ENCODE measurements at regions not wholly inside any gene's neighbourhood (a gene's known extent, or its start where the extent isn't known, plus 50 kb on each side); places are given as distances from the start of the nearest gene placed in this dataset.

DNA sequence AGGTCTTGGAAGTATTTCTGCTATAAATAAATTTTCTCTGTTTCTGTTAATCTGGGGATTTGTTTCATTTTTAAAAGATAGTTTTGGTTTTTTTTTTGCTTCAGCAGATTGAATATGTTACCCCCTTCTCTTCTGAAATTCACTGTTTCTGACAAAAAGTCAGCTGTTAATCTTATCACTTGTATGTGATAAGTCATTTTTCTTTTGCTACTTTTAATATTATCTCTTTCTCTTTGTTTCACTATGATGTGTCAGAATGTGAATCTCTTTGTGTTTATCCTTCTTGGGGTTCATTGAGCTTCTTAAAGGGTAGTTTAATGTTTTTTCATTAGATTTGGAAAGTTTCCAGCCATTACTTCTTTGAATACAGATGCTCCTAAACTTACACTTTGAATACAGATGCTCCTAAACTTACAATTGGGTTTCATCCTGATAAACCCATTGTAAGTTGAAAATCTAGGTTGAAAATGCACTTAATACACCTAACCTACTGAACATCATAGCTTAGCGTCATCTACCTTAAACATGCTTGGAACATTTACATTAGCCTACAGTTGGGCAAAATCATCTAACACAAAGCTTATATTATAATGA, 154.2 kb upstream of the COL21A1 start (continued):
- TF ChIP-seq, protein P1, sequence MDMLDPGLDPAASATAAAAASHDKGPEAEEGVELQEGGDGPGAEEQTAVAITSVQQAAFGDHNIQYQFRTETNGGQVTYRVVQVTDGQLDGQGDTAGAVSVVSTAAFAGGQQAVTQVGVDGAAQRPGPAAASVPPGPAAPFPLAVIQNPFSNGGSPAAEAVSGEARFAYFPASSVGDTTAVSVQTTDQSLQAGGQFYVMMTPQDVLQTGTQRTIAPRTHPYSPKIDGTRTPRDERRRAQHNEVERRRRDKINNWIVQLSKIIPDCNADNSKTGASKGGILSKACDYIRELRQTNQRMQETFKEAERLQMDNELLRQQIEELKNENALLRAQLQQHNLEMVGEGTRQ (IDR thresholded peaks at IDR 0.05; ENCODE audit: low read length): no peak
